Loucy (cell line): ENCODE measurements at regions not wholly inside any gene's neighbourhood (a gene's known extent, or its start where the extent isn't known, plus 50 kb on each side); places are given as distances from the start of the nearest gene placed in this dataset.

ENCODE experiments used
- CTCF ChIP-seq: fragments of 200-600 bp; sonication (generic); conservative IDR thresholded peaks from 2 replicates; pipeline ENCODE4 v1.5.1; 2014; ENCODE audit warnings: mild to moderate bottlenecking, antibody characterized with exemption, low read length
- EZH2phosphoT487 ChIP-seq: fragments of 200-600 bp; IDR thresholded peaks from 2 replicates; pipeline ENCODE4 v1.6.1; 2018; ENCODE audit warnings: antibody characterized with exemption, mild to moderate bottlenecking, moderate library complexity, borderline replicate concordance

- no peak for TF ChIP-seq CTCF
- no peak for TF ChIP-seq EZH2phosphoT487
Observed at GRCh38 chr13:54758795-54759194, 1730.2 kb downstream of the OLFM4 start.
